T-helper 9 cell (primary cell): ENCODE measurements at regions not wholly inside any gene's neighbourhood (a gene's known extent, or its start where the extent isn't known, plus 50 kb on each side); places are given as distances from the start of the nearest gene placed in this dataset.

Experiments
- DNase-seq: peaks from one replicate; pipeline ENCODE4 v3.0.0-alpha.2; 2020

GRCh38 chr1:22362626-22363402 is 88.8 kb upstream of the ZBTB40 start:
- DNase-seq: no peak

DNA sequence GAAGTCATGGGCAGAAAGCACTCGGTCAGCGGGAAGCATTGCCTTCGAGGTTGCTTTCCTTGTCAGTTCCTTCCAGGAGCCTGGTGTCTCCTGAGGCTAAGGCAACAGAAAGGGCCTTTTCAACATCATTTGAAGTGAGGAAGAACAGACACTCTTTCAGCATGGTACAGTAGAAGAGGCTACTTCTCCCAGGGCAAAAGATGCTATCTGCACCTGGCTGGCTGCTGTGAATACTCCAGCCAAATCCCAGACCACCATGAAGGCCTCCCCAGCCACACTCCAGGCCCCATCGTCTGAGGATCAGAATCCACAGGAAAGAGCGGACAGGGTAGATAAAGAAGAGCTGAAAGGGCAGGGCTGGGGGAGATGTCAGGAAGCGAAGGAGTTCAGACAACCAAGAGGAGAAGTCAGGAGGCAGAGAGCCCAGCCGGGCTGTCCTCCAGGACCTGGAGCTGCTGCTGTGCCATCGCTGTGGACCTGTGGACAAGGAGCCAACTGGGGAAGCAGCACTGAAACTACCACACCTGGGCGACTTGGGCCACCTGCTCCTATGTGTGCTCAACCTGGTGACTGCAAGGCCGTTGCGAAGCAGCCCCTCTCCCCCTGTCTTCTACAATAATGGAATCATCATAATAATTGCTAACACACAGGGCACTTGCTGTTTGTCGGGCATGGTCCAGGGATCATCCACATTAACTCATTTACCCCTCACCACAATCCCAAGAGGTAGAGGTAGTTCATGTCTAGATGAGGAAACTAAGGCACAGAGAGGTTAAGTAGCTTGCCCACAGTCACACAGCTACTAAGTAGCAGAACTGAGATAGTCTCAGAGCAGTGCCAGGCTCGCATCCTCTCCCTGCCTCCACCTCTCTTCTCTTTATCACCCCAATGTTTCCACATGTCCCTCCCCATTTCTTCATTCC is 88.0 kb upstream of the ZBTB40 start:
- no peak for DNase-seq

- no peak for DNase-seq
Observed at GRCh38 chr1:22364326-22364650, 87.4 kb upstream of the ZBTB40 start.

DNA sequence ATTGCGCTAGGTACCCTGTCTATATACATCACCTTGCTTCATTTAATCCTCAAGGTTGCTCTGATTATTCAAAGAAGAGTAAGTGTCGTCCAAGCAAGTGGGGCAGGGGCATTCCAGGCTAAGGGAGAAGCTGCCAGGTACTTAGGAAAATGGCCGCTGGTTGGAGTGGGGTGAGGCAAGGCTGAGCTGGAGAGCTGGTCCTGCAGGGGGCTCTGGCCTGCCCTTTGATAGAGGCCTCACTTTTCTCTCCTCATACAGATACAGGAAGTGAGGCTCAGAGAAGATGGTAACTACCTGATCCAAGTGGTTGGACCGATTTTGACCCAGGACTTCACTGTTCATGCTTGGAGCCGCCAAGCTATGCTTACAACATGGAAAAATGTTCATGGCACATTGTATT is 86.9 kb upstream of the ZBTB40 start:
- no peak for DNase-seq

DNA sequence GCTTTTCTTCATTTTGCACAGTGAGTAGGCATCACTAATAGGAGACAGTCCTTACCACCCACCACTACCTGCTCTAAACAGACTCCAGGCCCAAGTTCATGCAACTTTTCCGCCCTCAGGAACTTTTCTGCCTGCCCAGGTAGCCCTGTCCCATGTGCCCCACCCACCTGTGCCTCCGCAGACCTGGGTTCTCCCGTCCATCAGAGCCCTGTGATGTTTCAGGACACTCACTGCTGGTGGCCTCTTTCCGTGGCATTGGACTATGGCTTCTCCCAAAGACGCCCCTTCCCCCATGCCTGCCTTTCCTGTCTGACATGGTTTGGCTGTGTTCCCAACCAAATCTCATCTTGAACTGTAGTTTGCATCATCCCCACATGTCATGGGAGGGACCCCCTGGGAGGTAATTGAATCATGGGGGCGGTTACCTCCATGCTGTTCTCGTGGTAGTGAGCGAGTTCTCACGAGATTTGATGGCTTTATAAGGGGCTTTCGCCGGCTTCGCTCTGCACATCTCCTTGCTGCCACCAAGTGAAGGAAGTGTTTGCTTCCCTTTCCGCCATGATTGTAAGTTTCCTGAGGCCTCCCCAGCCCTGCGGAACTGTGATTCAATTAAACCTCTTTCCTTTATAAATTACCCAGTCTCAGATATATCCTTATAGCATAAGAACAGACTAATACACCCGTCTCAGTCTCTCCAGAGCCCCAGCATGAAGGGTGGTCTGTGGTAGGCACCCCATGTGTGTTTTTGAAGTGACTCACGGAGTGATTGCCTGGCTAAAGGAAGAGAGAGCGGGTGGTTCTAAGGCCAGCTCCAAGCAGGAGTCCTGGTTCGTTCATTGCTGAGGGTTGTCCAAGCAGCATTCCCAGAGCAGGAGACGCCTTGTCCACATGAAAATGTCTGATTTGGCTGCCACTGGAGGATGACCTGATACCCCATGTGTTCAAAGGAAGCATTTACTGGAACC is 86.0 kb upstream of the ZBTB40 start:
- DNase-seq: no peak

DNA sequence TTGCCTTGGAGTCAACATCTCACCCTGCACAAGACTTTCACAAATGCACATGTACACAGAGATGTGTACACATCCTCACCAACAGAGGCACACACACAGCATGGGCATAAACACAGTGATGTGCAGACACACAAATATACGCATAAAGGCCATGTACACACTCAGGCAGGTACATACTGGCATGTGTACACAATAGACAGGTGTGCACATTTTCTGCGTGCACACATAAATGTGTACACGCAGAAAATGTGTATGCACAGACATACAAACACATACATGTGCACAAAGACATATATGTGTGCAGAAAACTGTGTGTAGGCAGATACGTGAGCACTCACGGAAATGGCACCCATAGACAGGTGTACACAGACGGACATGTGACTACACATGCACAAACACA is 85.3 kb upstream of the ZBTB40 start:
- DNase-seq: no peak

GRCh38 chr1:22368125-22368524 is 83.5 kb upstream of the ZBTB40 start:
- DNase-seq: no peak

DNA sequence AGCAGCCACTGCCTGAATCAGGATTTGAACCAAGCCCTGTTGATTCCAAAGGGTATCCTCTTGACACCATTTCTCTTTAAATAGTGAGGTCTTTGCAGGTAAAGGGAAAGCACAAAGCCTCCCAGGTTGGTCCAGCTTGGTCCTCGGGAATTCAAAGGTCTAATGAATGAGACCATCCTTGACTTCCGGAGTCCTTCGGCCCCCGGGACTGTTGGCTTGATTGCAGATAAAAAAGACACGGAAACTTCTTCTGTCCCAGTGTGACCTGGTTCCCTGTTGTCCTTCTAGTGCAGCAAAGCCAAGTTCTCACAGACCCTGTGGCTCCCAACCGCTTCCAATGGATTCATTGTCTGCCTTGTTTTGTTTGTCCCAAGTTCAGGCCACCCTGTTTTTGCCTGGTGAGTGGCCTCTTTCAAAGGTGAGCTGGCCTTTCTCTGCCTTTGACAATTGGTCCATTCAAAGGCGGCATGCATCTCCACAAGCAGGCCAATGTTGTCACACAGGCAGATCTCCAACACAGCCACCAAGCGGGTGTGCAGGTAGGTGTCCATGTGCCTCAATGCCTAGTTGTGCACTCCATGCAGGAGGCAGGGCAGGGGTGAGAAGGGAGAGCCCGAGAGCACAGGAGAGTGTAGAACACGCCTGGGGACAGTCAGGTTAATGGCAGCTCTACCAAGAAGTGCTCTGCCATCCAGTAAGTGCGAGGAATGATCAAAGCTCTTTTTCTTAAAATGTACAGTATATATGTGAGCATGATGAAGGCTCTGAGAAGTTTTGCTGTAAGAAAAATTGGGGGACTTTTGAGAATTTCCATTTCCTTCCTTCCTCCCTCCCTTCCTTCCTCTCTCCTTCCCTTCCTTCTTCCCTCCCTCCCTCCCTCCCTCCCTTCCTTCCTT is 82.1 kb upstream of the ZBTB40 start:
- DNase-seq: no peak

DNA sequence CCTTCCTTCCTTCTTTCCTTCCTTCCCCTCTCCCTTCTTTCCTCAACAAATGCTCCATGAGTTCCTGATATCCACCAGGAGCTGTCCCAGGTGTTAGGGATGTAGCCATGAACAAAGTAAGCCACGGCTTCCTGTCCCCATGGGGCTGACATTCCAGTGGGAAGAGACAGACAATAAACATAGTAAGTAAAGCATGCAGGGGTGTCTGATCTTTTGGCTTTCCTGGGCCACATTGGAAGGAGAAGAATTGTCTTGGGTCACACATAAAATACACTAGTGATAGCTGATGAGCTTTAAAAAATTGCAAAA is 81.5 kb upstream of the ZBTB40 start:
- no peak for DNase-seq

GRCh38 chr1:22371408-22371807 is 80.2 kb upstream of the ZBTB40 start:
- no peak for DNase-seq

- no peak for DNase-seq
Observed at GRCh38 chr1:22373252-22373651, 78.4 kb upstream of the ZBTB40 start.

GRCh38 chr1:22374001-22374400 is 77.7 kb upstream of the ZBTB40 start:
- no peak for DNase-seq

- DNase-seq: no peak
Observed at GRCh38 chr1:22375601-22376000, 76.0 kb upstream of the ZBTB40 start.

DNA sequence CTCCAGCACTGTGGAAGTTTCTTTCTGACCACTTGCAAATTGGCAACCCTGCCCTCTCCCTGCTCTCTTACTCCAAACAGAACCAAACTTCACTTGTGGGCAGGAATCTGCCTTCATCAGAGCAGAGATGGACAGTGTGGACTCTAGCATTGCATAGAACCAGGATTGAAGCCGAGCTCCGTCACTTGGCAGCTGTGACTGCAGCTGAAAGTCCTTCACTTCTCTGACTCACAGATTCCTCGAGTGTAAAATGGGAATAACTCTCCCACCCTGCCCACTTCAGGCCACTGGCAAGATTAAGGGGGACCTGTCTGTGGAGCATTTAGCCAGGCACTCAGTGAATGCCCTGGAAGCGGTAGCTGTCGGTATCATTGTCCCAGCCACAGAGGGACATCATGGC is 75.7 kb upstream of the ZBTB40 start:
- no peak for DNase-seq

DNA sequence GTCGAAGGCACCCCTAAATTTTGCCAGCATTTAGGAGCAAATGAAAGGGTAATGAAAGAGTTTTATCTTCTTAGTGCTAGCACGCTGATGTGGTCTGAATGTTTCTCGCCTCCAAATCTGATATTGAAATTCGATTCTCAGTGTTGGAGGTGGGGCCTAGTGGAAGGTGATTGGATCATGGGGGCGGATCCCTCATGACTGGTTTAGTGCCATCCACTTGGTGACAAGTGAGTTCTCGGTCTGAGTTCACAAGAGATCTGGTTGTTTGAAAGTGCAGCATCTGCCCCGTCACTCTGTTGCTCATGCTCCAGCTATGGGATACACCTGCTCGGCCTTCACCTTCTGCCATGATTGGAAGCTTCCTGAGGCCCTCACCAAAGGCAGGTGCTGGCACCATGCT is 75.1 kb upstream of the ZBTB40 start:
- DNase-seq: no peak

- no peak for DNase-seq
Observed at GRCh38 chr1:22376976-22377375, 74.7 kb upstream of the ZBTB40 start.

GRCh38 chr1:22379566-22379965 is 72.1 kb upstream of the ZBTB40 start:
- no peak for DNase-seq

- DNase-seq: no peak
Observed at GRCh38 chr1:22380024-22380785, 71.4 kb upstream of the ZBTB40 start.

DNA sequence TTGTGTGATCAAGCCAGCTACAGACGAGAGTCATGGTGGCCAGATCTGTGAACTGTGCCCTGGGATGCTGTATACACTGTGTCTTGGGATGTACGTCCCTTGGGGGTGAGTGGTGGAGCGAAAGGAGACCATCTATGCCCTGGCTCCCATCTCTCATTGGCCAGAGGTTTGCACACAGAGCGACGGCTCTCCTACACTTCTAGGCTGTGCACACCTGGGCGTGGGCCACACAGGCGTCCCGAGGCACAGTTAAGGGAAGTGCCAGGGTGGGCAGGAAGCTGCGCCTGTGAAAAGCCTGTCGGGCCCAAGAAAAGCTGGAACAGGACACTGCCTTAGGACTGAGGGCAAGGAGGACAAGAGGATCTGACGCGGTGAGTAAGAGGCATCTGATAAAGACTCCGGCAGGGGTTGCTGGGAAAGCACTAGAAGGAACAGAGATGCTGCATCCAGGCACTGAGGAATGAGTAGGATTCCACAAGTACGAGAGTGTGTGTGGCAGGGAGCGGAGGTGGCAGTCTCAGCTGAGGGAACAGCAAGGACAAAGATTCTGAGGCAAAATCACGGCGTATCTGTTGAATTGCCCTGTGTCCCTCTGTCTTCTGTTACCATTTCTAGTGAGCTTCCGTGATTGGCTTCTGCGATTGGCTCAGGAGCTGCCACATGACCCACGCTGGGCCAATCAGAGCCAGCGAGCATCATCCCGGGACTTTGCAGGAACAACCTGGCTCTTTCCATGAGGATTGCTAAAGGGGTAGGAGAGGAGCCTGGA is 67.9 kb upstream of the ZBTB40 start:
- DNase-seq: no peak

- DNase-seq: no peak
Observed at GRCh38 chr1:22385537-22385936, 66.1 kb upstream of the ZBTB40 start.

- DNase-seq: no peak
Observed at GRCh38 chr1:22386774-22387173, 64.9 kb upstream of the ZBTB40 start.
